ENCODE measurements at regions not wholly inside any gene's neighbourhood (a gene's known extent, or its start where the extent isn't known, plus 50 kb on each side); places are given as distances from the start of the nearest gene placed in this dataset.

DNA sequence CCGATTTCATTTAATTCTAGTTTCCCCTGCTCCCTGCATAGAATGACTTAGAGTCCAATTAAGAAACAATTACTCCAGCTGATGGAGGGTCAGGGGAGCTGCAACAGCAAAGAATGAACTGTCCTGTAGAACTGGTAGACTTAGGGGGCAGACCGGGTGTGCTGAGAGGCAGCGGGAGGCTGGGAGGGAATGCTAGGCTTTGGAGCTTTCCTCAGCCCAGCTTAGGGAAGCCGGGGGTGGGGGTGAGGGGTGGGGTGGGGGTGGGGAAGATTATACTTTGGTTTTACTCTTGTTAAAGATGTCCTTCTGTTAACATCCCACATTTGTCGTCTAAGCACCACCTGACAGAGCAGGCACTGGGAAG, 458.6 kb upstream of the ASIC2 start:
- TF ChIP-seq EZH2 (IDR thresholded peaks at IDR 0.05; ENCODE audit: borderline replicate concordance, control insufficient read depth, low read depth, low read length), result no peak
- TF ChIP-seq JUND (IDR thresholded peaks at IDR 0.05; ENCODE audit: low read depth, low read length), result no peak
- no peak for TF ChIP-seq YY1 (IDR thresholded peaks at IDR 0.05; ENCODE audit: low read depth, low read length)
- TF ChIP-seq ZNF24 (IDR thresholded peaks at IDR 0.05), result no peak
- TF ChIP-seq SMC3 (IDR thresholded peaks at IDR 0.05; ENCODE audit: borderline replicate concordance, low read length), result no peak
- TF ChIP-seq CTCF (IDR thresholded peaks at IDR 0.05 in 2 of 3, conservative IDR thresholded peaks at IDR 0.05 in 1 of 3; ENCODE audit: control insufficient read depth in 2 of 3, extremely low read depth in 1 of 3, insufficient read depth in 1 of 3, low read depth in 3 of 3, low read length in 3 of 3), result no peak
- no peak for TF ChIP-seq RFX5 (IDR thresholded peaks at IDR 0.05; ENCODE audit: low read depth, low read length)
- no peak for TF ChIP-seq REST (IDR thresholded peaks at IDR 0.05; ENCODE audit: low read depth, low read length)
- TF ChIP-seq BHLHE40 (IDR thresholded peaks at IDR 0.05; ENCODE audit: borderline replicate concordance in 1 of 2, low read depth in 2 of 2, low read length in 1 of 2), result no peak
- no peak for TF ChIP-seq CBFB (IDR thresholded peaks at IDR 0.05; ENCODE audit: low read depth)
- no peak for TF ChIP-seq POLR2AphosphoS5 (IDR thresholded peaks at IDR 0.05; ENCODE audit: low read length)
- no peak for TF ChIP-seq TCF12 (IDR thresholded peaks at IDR 0.05; ENCODE audit: low read depth, low read length)
- TF ChIP-seq, protein P1, sequence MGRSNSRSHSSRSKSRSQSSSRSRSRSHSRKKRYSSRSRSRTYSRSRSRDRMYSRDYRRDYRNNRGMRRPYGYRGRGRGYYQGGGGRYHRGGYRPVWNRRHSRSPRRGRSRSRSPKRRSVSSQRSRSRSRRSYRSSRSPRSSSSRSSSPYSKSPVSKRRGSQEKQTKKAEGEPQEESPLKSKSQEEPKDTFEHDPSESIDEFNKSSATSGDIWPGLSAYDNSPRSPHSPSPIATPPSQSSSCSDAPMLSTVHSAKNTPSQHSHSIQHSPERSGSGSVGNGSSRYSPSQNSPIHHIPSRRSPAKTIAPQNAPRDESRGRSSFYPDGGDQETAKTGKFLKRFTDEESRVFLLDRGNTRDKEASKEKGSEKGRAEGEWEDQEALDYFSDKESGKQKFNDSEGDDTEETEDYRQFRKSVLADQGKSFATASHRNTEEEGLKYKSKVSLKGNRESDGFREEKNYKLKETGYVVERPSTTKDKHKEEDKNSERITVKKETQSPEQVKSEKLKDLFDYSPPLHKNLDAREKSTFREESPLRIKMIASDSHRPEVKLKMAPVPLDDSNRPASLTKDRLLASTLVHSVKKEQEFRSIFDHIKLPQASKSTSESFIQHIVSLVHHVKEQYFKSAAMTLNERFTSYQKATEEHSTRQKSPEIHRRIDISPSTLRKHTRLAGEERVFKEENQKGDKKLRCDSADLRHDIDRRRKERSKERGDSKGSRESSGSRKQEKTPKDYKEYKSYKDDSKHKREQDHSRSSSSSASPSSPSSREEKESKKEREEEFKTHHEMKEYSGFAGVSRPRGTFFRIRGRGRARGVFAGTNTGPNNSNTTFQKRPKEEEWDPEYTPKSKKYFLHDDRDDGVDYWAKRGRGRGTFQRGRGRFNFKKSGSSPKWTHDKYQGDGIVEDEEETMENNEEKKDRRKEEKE (IDR thresholded peaks at IDR 0.05), result no peak
- TF ChIP-seq NR2C2 (IDR thresholded peaks at IDR 0.05; ENCODE audit: borderline replicate concordance, control insufficient read depth, insufficient read length, low read depth), result no peak

All from GM12878 (cell line).